Ectodermal cell (in vitro differentiated cells): ENCODE measurements at regions not wholly inside any gene's neighbourhood (a gene's known extent, or its start where the extent isn't known, plus 50 kb on each side); places are given as distances from the start of the nearest gene placed in this dataset.

Experiments
- H3K27ac ChIP-seq: 2 replicates; pipeline ENCODE4 v1.7.0; 2013; ENCODE audit warnings: mild to moderate bottlenecking, low read depth, low read length; ENCODE audit not compliant: insufficient read depth, poor library complexity, severe bottlenecking
- H3K27me3 ChIP-seq: 2 replicates; pipeline ENCODE4 v1.7.0; 2013; ENCODE audit warnings: mild to moderate bottlenecking, low read length; ENCODE audit not compliant: insufficient read depth, control insufficient read depth, poor library complexity, severe bottlenecking
- H3K36me3 ChIP-seq: one replicate; pipeline ENCODE4 v1.7.0; 2013; ENCODE audit warnings: low read length; ENCODE audit not compliant: control insufficient read depth, insufficient read depth
- H3K4me1 ChIP-seq: one replicate; pipeline ENCODE4 v1.7.0; 2013; ENCODE audit warnings: low read length; ENCODE audit not compliant: control insufficient read depth, insufficient read depth
- H3K4me3 ChIP-seq: 2 replicates; pipeline ENCODE4 v1.7.0; 2013; ENCODE audit warnings: low read depth, low read length, control low read depth; ENCODE audit not compliant: insufficient read depth
- H3K9me3 ChIP-seq: 2 replicates; pipeline ENCODE4 v1.7.0; 2013; ENCODE audit warnings: mild to moderate bottlenecking, low read length, moderate library complexity; ENCODE audit not compliant: control insufficient read depth
- WGBS, 2 experiments: methylation state at CpG; one replicate each; pipeline ENCODE4 v1.1.7; 2013; ENCODE audit warnings: missing lambda C conversion rate in 2 of 2; 5-methylcytosine and 5-hydroxymethylcytosine counted together

DNA sequence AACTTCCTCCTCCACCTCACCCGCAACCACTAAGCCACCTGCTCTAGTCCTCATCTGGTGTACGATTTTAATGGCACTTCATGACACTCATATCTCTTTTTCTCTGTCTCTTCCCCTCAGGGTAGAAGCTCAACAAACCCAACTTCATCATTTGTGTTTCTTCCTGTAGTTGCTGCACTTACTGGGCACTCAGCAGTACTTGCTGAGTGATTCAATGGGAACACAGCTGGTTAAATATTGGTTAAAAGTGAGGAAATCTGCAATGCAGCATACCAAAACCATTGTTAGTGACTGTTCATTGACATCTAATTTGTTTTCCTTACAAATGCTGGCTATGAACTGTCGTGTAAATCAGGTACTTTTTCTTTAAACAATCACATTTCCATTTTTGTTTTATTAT lies 541.1 kb upstream of the PRMT6 start:
- Histone ChIP-seq H3K4me3 (no peak overlapping the region), H3K4me1 (no peaks in the 10 kb centered on the region)
- WGBS, 2 experiments = 95 to 97% methylated on average over 2 of the region's 3 CpGs

DNA sequence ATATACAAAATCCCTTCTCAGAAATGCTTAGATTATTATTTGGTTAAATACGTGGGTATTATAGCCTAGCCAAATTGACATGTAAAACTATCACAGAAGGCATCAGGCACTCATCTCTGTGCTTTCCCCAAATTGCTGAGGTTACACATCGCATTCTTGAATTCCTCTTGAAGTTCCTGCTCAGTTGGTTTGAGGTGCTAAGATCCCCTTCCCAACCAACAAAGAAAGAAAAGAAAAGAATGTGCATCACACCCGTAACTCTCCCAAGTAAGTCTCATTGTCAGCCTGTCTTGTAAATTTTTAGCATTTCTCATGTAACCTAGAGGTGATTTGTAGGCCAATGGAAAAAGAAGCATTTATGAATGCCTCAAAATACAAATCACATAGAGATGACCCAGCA lies 539.2 kb upstream of the PRMT6 start:
- Histone ChIP-seq H3K27ac (no peak overlapping the region), H3K4me1 (no peaks in the 10 kb centered on the region), H3K27me3 (no peaks in the 10 kb centered on the region), H3K4me3 (no peak overlapping the region), H3K36me3 (no peaks in the 10 kb centered on the region), H3K9me3 (no peaks in the 10 kb centered on the region)
- 67 to 84% methylated on average over 2 to 3 of the region's 3 CpGs for WGBS, 2 experiments

More for the DNA sequence above, 541.1 kb upstream of the PRMT6 start:
- no peaks in the 10 kb centered on the region for H3K36me3 ChIP-seq
- H3K27me3 ChIP-seq = no peaks in the 10 kb centered on the region
- H3K27ac ChIP-seq = no peak overlapping the region
- no peaks in the 10 kb centered on the region for H3K9me3 ChIP-seq

DNA sequence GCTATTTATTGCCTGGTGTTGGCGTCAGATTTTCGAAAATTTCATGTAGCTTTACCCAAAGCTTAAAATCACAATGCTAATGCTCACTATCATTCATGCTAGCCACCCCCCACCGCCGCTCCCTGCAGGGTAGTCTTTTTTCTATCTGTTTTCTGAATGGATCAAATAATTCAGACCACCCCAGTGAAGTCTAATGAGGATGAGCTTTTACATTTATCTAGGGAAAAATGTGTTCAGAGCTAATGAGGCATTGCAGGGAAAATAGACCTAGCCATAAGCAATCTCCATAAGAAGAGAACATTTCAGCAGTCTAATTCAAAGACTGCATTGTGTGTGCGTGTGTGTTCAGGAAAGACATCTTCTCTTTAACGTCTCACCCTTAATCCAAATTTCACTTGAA lies 533.0 kb upstream of the PRMT6 start:
- WGBS, 2 experiments = 21 to 31% methylated on average over 2 to 5 of the region's 6 CpGs
- H3K4me3 ChIP-seq = no peak overlapping the region
- H3K27me3 ChIP-seq = no peaks in the 10 kb centered on the region
- peaks cover 23% of the 10 kb centered on the region for H3K4me1 ChIP-seq
- H3K36me3 ChIP-seq = no peaks in the 10 kb centered on the region
- H3K9me3 ChIP-seq = no peaks in the 10 kb centered on the region
- H3K27ac ChIP-seq = no peak overlapping the region

DNA sequence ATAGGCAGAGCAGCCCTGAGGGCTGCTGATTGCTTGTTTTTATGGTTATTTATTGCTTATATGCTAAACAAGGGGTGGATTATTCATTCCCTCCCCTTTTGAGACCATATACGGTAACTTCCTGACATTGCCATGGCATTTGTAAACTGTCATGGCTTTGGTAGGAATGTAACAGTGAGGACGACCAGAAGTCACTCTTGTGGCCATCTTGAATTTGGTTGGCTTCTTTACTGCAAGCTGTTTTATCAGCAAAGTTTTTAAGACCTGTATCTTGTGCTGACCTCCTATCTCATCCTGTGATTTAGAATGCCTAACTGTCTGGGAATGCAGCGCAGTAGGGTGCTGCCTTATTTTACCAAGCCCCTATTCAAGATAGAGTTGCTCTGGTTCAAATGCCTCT lies 531.8 kb upstream of the PRMT6 start:
- no peak overlapping the region for H3K27ac ChIP-seq
- 88 to 97% methylated on average over 3 of the region's 3 CpGs for WGBS, 2 experiments

DNA sequence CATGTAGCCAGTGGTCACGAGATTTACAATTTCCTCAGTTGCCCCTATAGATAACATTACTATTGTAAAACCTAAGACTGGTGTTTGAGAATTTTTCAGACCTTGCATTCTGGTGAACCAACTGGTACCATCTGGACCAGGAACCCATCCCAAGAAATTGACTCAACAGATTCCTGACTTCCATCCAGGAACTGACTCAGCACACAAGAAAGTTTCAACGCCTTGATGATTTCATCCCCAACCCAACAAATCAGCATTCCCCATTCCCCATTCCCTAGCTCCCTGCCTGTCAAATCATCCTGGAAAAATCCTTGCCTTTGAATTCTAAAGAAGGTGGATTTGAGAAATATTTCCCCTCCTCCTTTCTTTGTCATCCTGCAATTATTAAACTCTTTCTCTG lies 529.8 kb upstream of the PRMT6 start:
- Histone ChIP-seq H3K27ac (no peak overlapping the region), H3K4me3 (no peak overlapping the region), H3K9me3 (no peaks in the 10 kb centered on the region), H3K27me3 (no peaks in the 10 kb centered on the region), H3K36me3 (no peaks in the 10 kb centered on the region), H3K4me1 (peaks cover 23% of the 10 kb centered on the region)
- 89 to 96% methylated on average over 2 of the region's 2 CpGs for WGBS, 2 experiments

More for the DNA sequence above, 531.8 kb upstream of the PRMT6 start:
- Histone ChIP-seq H3K4me1 (peaks cover 23% of the 10 kb centered on the region), H3K4me3 (no peak overlapping the region), H3K36me3 (no peaks in the 10 kb centered on the region), H3K9me3 (no peaks in the 10 kb centered on the region), H3K27me3 (no peaks in the 10 kb centered on the region)

DNA sequence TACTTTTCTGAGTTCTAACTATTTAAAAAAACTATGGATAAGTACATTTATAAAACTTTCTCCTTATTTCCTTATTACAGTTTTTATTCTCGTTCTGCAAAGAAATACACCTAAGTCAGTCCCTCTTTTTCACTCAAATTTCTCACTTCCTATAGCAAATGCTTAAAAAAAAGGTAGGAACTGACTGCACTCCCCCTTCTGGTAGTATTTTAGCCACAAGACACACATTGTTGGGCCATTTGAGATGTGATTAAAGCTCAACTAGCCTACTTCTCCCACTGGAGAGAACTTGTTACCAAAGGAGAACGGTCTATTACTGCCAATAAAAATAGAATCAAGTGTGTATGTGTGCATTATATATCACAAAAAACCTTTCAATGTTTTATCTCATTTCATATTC lies 521.9 kb upstream of the PRMT6 start:
- Histone ChIP-seq H3K9me3 (no peaks in the 10 kb centered on the region), H3K4me1 (no peaks in the 10 kb centered on the region), H3K36me3 (no peaks in the 10 kb centered on the region), H3K27me3 (no peaks in the 10 kb centered on the region), H3K4me3 (no peak overlapping the region), H3K27ac (no peak overlapping the region)
- 79 to 87% methylated on average over 1 to 2 of the region's 2 CpGs for WGBS, 2 experiments

DNA sequence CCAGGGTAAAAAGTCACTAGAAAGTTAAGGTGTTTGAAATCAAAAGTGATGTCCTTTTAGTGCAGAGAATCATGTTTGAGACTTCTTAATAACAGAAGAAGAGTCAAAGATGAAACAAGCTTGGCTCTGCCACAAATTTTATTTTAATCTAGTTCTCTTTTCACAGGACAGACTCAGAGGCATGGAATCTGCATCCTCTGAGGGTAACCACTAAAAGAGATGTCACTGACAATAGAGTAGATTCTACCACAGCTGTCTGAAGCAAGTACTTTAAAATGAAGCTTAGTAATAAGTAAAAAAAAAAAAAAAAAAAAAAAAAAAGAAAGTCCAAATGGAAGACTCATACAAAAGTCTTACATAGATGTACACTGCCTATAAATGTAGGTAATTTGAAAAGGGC lies 519.7 kb upstream of the PRMT6 start:
- no peaks in the 10 kb centered on the region for H3K27me3 ChIP-seq
- no peaks in the 10 kb centered on the region for H3K36me3 ChIP-seq
- no peak overlapping the region for H3K27ac ChIP-seq
- H3K4me1 ChIP-seq = no peaks in the 10 kb centered on the region
- H3K9me3 ChIP-seq = peaks cover 3% of the 10 kb centered on the region
- H3K4me3 ChIP-seq = no peak overlapping the region

DNA sequence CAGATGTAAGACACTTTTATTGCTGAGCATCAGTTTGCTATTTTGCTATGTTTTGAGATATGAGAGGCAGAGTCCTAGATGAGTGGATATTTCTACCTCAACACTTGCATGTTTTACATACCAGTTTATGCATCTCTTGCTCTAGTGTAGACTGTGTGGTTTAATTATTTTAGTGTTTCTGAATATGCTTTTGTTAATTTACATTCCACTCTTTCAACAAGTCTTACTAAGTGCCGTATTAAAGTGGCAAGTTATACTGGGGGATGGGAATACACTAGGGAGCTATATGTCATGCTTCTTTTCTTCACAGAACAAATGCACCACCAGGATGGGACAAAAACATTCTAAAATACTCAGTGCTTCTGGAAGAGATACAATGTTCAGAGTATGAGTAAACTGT lies 507.7 kb upstream of the PRMT6 start:
- H3K27me3 ChIP-seq = no peaks in the 10 kb centered on the region
- WGBS, 2 experiments = 83% methylated on average over 1 of the region's 1 CpG; no CpG with 5 or more reads in 1 of the 2 experiments
- no peaks in the 10 kb centered on the region for H3K36me3 ChIP-seq
- H3K4me3 ChIP-seq = no peak overlapping the region
- H3K4me1 ChIP-seq = no peaks in the 10 kb centered on the region
- H3K27ac ChIP-seq = no peak overlapping the region
- H3K9me3 ChIP-seq = no peaks in the 10 kb centered on the region

DNA sequence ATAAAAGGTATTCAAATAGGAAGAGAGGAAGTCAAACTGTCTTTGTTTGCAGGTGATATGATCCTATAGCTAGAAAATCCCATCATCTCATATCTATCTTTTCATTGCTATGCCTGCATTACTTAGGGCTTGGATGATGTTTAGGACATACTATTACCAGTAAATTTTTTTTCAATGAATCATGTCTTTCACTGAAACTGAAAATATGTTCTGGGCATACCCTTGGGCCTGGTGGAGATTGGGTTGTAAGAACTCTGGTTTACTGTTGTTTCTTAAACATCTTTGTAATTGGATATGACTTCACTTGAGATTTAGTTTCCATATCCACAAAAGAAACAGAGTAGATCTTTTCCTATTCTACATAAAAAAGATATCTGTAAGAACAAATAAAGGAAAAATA lies 502.2 kb upstream of the PRMT6 start:
- no peaks in the 10 kb centered on the region for H3K9me3 ChIP-seq
- H3K4me1 ChIP-seq = no peaks in the 10 kb centered on the region
- H3K36me3 ChIP-seq = no peaks in the 10 kb centered on the region
- no peak overlapping the region for H3K27ac ChIP-seq
- no peaks in the 10 kb centered on the region for H3K27me3 ChIP-seq
- H3K4me3 ChIP-seq = no peak overlapping the region

DNA sequence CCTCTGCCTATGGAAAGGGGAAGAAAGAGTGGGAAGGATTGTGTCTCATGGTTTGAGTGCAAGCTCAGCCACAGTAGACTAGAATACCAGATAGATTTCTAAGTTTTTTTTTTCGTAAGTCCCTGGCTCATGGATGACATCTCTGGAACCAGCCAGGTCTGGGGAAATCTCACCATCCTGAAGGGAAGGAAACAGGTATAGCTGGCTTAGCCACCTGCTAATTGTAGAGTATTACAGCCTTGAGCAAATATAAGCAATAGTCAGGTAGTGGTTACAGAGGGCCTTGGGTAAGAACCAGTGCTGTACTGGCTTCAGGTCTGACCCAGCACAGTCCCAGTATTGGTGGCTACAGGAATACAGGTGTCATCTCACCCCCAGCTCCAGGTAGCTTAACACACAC lies 500.9 kb upstream of the PRMT6 start:
- H3K4me3 ChIP-seq = no peak overlapping the region
- no peaks in the 10 kb centered on the region for H3K27me3 ChIP-seq
- WGBS, 2 experiments = 91 to 96% methylated on average over 1 of the region's 1 CpG
- no peaks in the 10 kb centered on the region for H3K36me3 ChIP-seq
- no peaks in the 10 kb centered on the region for H3K4me1 ChIP-seq
- no peaks in the 10 kb centered on the region for H3K9me3 ChIP-seq
- no peak overlapping the region for H3K27ac ChIP-seq

DNA sequence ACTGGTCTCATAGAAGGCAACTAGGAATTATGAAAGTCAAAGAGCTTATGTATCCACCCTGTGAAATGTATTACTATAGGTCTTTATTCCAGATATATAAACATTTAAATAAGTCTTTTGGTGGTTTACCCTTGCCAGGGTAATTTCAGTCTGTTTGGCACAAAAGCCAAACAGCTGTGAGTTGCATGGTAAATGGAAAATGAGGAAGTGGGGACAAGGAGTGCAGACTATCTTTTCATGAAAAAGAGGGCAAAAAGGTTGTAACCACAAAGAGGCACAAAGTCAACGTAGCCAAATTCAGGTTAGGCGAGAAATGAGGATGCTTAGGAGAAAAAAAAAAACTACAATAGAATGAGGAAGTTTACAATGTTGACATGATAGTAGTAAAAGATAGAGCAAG lies 492.3 kb upstream of the PRMT6 start:
- H3K4me3 ChIP-seq = no peak overlapping the region
- 93 to 100% methylated on average over 2 of the region's 2 CpGs for WGBS, 2 experiments
- no peaks in the 10 kb centered on the region for H3K4me1 ChIP-seq
- H3K9me3 ChIP-seq = no peaks in the 10 kb centered on the region
- no peak overlapping the region for H3K27ac ChIP-seq
- H3K36me3 ChIP-seq = no peaks in the 10 kb centered on the region
- H3K27me3 ChIP-seq = no peaks in the 10 kb centered on the region
